Bone marrow (tissue), 2 donors: ENCODE measurements at regions not wholly inside any gene's neighbourhood (a gene's known extent, or its start where the extent isn't known, plus 50 kb on each side); places are given as distances from the start of the nearest gene placed in this dataset.

Experiments
- DNase-seq, 2 donors: peaks; one replicate each; lab custom pipeline; 2025; lab: John Stamatoyannopoulos, UW

GRCh38 chr21:35258521-35258920 lies 209.4 kb upstream of the RUNX1 start:
- no peak for DNase-seq

- DNase-seq, result no peak
These were observed 208.3 kb upstream of the RUNX1 start for GRCh38 chr21:35257413-35257812.

- DNase-seq, result no peak
These were observed 207.4 kb upstream of the RUNX1 start for GRCh38 chr21:35256468-35256988.

DNA sequence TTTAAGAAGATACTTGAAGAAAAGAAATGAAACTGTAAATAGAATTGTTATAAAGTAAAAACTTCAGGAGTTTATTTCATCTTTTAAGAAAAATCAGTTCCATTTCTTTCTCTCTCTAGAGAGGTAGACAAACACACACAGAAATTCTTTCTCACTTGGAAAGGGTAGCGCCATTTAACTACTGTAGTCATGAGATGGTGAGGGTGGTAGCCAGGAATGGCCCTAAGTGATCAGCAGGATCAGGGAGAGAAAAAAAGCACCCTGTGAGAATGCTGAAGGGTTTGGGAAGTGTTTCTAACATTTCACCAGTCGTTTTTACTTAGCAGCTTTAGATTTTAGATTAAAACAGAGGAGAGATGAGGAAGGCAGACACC lies 205.7 kb upstream of the RUNX1 start:
- no peak for DNase-seq

- no peak for DNase-seq
These were observed 205.1 kb upstream of the RUNX1 start for GRCh38 chr21:35254006-35254764.

DNA sequence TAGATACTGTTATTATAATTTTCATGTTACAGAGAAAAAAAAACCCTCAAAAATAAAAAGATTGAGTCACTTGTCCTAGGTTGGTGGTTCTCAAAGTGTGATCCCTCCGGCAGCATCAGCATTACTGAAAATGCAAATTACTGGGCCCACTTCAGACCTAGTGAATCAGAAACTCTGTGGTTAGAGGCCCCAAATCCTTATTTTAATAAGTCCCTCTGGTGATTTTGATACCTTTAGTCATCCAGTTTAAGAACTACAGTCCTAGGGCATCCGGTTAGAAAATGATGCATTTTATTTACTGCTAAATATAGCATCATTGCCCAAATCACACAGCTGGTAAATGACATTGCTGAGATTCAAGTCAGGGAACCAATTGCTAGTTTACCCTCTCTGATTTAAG lies 203.7 kb upstream of the RUNX1 start:
- DNase-seq, result no peak

GRCh38 chr21:35249636-35250035 lies 200.5 kb upstream of the RUNX1 start:
- no peak for DNase-seq

- no peak for DNase-seq
These were observed 196.8 kb upstream of the RUNX1 start for GRCh38 chr21:35245879-35246278.

GRCh38 chr21:35244514-35244913 lies 195.4 kb upstream of the RUNX1 start:
- DNase-seq, result no peak

DNA sequence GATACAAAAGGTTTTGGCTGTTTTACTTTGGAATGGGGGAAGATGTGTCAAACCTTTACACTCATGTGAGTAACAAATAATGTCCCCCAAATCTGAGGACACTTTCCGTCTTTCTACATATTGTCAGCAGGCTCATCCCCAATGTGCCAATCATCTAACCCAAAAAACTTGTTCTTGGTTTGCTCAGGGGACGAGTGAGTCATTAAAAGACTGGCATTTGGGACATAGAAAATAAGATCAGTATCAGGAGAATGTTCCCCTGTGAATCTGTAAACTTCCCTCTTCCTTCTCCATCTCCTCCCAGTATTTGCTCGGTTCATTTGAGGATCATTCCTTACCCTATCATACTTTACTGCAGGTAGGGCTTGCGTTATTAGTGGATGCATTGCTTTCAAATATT lies 194.1 kb upstream of the RUNX1 start:
- no peak for DNase-seq

GRCh38 chr21:35239811-35240219 lies 190.7 kb upstream of the RUNX1 start:
- no peak for DNase-seq

DNA sequence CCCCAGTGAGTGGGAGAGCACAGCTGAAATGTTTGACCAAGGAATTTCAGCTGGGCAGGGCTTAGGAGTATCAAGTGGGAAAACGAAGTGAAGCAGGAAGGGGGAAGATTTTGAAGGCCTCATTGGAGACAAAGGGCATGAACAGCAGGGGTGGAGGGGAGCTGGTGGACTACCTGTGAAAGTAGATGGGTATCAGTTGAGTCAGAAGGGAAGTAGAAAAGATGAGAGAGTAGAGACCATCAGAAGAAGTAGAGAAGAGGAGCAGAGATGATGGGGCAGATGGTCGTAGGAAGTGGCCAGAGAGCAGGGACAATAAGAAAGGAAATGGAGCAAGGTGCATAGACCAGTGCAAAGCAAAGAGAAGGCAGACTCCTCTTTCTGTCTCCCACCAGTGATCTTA lies 189.0 kb upstream of the RUNX1 start:
- DNase-seq, result no peak

- no peak for DNase-seq
These were observed 188.2 kb upstream of the RUNX1 start for GRCh38 chr21:35237287-35237686.

DNA sequence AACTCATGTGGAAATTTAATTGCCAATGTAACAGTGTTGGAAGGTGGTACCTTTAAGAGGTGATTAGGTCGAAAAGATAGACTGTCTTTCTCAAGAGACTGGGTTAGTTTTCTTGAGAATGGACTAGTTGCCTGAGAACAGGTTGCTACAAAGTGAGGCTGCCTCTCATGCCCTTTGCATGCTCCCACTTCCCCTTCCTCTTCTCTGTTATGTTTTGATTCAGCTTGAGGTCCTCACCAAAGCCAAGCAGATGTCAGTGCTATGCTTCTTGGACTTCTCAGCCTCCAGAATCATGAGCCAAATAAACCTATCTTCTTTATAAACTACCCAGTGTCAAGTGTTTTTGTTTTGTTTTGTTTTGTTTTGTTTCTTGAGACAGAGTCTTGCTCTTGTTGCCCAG lies 187.0 kb upstream of the RUNX1 start:
- no peak for DNase-seq

GRCh38 chr21:35234725-35235124 lies 185.6 kb upstream of the RUNX1 start:
- DNase-seq, result peak in 1 of 2 donors; percentile 35

- DNase-seq, result no peak
These were observed 184.7 kb upstream of the RUNX1 start for GRCh38 chr21:35233756-35234155.

DNA sequence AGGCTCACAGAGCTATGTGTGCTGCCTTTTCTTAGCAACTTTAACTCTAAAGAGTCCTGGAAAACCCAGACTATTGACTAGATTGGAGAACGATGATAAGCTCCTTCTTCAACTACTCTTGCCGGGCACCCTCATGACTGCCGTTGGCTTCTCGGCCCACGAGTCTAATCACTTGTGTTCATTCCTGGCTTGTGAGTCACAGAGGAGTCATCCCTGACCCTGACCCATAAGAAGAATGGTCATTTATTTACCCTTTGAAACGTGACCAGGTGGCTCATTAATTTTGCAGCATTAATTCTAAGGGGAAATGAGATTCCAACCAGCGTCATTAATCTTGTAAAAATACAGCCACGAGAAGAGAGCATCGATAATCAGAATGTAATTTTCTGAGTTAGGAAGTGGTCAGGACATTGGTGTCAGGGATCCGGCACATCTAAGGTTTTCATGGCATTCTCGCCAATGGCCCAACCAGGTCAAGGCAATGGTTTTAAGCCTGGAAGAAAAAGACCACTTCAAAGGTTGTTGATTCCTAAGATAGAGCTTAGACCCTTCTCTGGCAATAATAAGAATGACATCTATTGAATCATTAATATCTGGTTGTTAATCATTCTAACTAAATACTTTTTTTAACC lies 183.6 kb upstream of the RUNX1 start:
- DNase-seq, result no peak

- no peak for DNase-seq
These were observed 182.0 kb upstream of the RUNX1 start for GRCh38 chr21:35231090-35231489.

GRCh38 chr21:35229290-35229689 lies 180.2 kb upstream of the RUNX1 start:
- no peak for DNase-seq

GRCh38 chr21:35227786-35228185 lies 178.7 kb upstream of the RUNX1 start:
- DNase-seq, result no peak

DNA sequence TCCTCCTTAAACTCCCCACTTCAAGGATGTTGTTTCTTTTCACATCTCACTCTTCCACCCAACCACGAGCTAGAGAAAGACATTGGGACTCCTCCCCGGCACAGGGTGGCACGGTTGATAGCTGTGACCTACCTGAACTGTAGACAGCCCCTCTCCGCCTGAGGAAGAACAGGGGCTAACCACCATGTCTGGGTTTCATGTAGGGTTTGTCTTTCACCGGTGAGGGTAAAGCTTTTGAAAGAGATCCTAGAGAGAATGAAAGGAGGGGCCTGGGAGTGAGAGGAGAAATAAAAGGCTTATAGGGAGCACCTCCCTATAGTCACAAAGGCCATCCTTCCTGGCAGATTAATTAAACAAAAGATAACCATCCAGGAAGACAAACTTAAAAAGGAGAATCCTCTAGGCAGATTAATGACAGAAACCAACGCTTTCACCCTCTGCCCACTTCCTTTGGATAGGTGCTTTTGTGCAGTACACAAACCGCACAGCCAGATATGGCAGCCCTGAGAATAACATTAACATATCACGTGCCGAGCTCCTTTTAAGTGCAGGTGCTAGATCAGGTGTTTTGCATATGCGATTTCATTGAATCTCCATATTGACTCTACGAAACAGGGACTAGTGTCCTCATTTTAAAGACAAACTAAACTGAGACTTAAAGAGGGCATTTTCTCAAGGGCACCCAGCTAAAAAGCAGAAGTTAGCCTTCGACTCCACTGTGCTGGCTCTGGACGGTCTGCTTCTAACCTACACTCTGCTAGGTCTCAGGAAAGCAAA lies 178.1 kb upstream of the RUNX1 start:
- DNase-seq, result peak in 1 of 2 donors; percentile 68

DNA sequence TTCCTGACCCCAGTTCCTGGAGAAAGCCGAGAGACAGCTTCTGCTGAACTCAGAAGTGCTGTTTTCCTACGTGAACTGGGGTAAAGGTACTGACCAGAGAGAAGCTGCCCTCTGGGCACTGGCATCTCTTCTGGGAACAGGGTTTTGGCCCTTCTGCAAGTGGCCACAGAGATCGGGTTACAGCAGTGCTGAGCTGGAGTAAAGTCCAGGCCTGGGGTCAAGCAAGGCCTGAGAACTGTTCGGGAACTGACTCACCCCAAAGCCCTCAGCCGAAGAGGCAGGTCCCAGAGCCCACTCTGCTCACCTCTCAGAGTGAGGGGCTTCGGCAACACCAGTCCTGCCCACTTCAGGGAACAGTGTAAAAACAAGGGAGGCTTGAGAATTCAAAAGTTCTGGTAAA lies 177.2 kb upstream of the RUNX1 start:
- no peak for DNase-seq

GRCh38 chr21:35225573-35225972 lies 176.5 kb upstream of the RUNX1 start:
- DNase-seq, result no peak
